ENCODE measurements at regions not wholly inside any gene's neighbourhood (a gene's known extent, or its start where the extent isn't known, plus 50 kb on each side); places are given as distances from the start of the nearest gene placed in this dataset.

DNA sequence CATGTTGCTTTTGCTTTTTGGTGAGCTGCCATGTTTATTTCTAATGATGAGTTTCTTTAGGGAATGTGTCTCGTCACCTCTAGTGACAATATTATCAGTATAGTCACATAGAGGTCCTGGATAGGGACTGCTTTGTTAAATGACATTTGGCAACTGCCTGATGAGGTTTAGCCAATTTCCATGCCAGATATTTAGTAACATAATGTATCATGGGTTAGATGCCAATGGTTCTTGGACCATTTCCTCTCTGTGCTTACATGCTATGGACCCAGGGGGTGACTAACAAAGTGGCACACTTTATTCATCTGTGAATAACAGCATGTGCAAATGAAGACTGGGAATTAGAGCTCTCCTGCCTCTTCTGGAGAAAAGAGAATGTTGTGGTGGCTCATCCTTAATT lies 56.2 kb upstream of the RAB27B start:
- Histone ChIP-seq H3K36me3 (ENCODE audit: control insufficient read depth in 2 of 4, insufficient read depth in 4 of 4, low read length in 3 of 4) (no peaks in the 10 kb centered on the region), H4K5ac (ENCODE audit: insufficient read length, low read depth, low read length) (no peak overlapping the region), H4K91ac (replicated peaks; ENCODE audit: insufficient read length, low read length) (no peak overlapping the region), H3K27ac (ENCODE audit: low read depth, low read length) (no peak overlapping the region), H3K23ac (ENCODE audit: insufficient read length) (no peak overlapping the region), H3K18ac (ENCODE audit: extremely low read depth, low read length) (no peak overlapping the region), H2BK5ac (ENCODE audit: low read depth, low read length) (no peak overlapping the region), H3K9ac (replicated peaks in 1 of 4; ENCODE audit: extremely low read depth in 1 of 4, low read depth in 3 of 4, low read length in 3 of 4) (no peak overlapping the region), H2BK12ac (ENCODE audit: low read depth, low read length) (no peak overlapping the region), H3K79me1 (ENCODE audit: low read depth, low read length) (no peaks in the 10 kb centered on the region), H3K14ac (ENCODE audit: insufficient read length) (no peak overlapping the region), H2AK5ac (ENCODE audit: low read depth, low read length) (no peak overlapping the region), H3K4me1 (replicated peaks in 1 of 4; ENCODE audit: control insufficient read depth in 3 of 4, insufficient read depth in 4 of 4, low read length in 3 of 4) (no peaks in the 10 kb centered on the region), H4K8ac (ENCODE audit: extremely low read depth, insufficient read depth, low read length) (no peak overlapping the region), H3K23me2 (ENCODE audit: low read depth, low read length) (no peaks in the 10 kb centered on the region; the same call in 1 of the 2 replicates), H2AFZ (ENCODE audit: low read length) (no peak overlapping the region), H3K4me3 (ENCODE audit: extremely low read depth in 1 of 4, insufficient read depth in 2 of 4, low read depth in 3 of 4, low read length in 4 of 4) (no peak overlapping the region), H2BK120ac (replicated peaks; ENCODE audit: low read depth, low read length) (no peak overlapping the region), H3K4ac (replicated peaks; ENCODE audit: insufficient read length, low read depth, low read length) (no peak overlapping the region), H3K56ac (replicated peaks; ENCODE audit: insufficient read length, low read depth, low read length) (no peak overlapping the region), H3K27me3 (replicated peaks in 1 of 4; ENCODE audit: control insufficient read depth in 3 of 4, extremely low read depth in 1 of 4, insufficient read depth in 3 of 4, low read length in 3 of 4) (no peaks in the 10 kb centered on the region), H2BK15ac (ENCODE audit: low read length) (no peak overlapping the region), H2BK20ac (ENCODE audit: low read length) (no peak overlapping the region), H4K20me1 (replicated peaks in 1 of 2; ENCODE audit: control insufficient read depth in 1 of 2, insufficient read depth in 2 of 2, low read length in 2 of 2) (no peaks in the 10 kb centered on the region), H3K4me2 (ENCODE audit: insufficient read depth in 1 of 2, low read depth in 2 of 2, low read length in 2 of 2) (no peak overlapping the region), H3K79me2 (ENCODE audit: control insufficient read depth in 1 of 2, insufficient read depth in 2 of 2, low read length in 2 of 2) (no peaks in the 10 kb centered on the region), H3K9me3 (ENCODE audit: insufficient read depth in 2 of 2, low read depth in 1 of 2, low read length in 1 of 2) (no peaks in the 10 kb centered on the region)
- WGBS, 2 experiments (ENCODE audit: extremely low coverage in 1 of 2, insufficient coverage in 1 of 2, insufficient read length in 1 of 2, insufficient replicate concordance in 2 of 2, low coverage in 1 of 2, low lambda C conversion rate in 2 of 2, missing lambda C conversion rate in 1 of 2) = 93% methylated on average over 1 of the region's 1 CpG; no CpG with 5 or more reads in 1 of the 2 experiments
- FAIRE-seq = no peak
- ChIA-PET CTCF (ENCODE audit: partially characterized antibody) (no interaction called here), POLR2A (ENCODE audit: partially characterized antibody) (no interaction called here)
- no peak for DNase-seq (ENCODE audit: low read depth in 1 of 2, low spot score in 2 of 2)
- TF ChIP-seq RAD21 (IDR thresholded peaks at IDR 0.05 in 1 of 2, conservative IDR thresholded peaks at IDR 0.05 in 1 of 2; ENCODE audit: low read depth in 2 of 2, low read length in 2 of 2) (no peak), RBBP5 (IDR thresholded peaks at IDR 0.05; ENCODE audit: borderline replicate concordance, low read depth, low read length) (no peak), POLR2A (IDR thresholded peaks at IDR 0.05; ENCODE audit: control extremely low read depth in 1 of 2, low read depth in 2 of 2, low read length in 2 of 2) (no peak), RFX5 (IDR thresholded peaks at IDR 0.05; ENCODE audit: borderline replicate concordance, low read depth, low read length) (no peak), GABPA (IDR thresholded peaks at IDR 0.05; ENCODE audit: borderline replicate concordance, insufficient read depth, low read length) (no peak), TEAD4 (IDR thresholded peaks at IDR 0.05; ENCODE audit: low read depth, low read length) (no peak), NRF1 (IDR thresholded peaks at IDR 0.05; ENCODE audit: low read depth, low read length) (no peak), EZH2 (IDR thresholded peaks at IDR 0.05; ENCODE audit: low read depth, low read length, severe bottlenecking) (no peak), SP2 (IDR thresholded peaks at IDR 0.05; ENCODE audit: low read length) (no peak), EP300 (IDR thresholded peaks at IDR 0.05; ENCODE audit: borderline replicate concordance in 1 of 2, low read depth in 2 of 2, low read length in 2 of 2) (no peak), POLR2AphosphoS5 (IDR thresholded peaks at IDR 0.05; ENCODE audit: low read depth, low read length) (no peak), PHF8 (conservative IDR thresholded peaks at IDR 0.05; ENCODE audit: low read depth, low read length) (no peak)
- TF ChIP-seq, protein P1, sequence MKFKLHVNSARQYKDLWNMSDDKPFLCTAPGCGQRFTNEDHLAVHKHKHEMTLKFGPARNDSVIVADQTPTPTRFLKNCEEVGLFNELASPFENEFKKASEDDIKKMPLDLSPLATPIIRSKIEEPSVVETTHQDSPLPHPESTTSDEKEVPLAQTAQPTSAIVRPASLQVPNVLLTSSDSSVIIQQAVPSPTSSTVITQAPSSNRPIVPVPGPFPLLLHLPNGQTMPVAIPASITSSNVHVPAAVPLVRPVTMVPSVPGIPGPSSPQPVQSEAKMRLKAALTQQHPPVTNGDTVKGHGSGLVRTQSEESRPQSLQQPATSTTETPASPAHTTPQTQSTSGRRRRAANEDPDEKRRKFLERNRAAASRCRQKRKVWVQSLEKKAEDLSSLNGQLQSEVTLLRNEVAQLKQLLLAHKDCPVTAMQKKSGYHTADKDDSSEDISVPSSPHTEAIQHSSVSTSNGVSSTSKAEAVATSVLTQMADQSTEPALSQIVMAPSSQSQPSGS (IDR thresholded peaks at IDR 0.05; ENCODE audit: low read length) = no peak

Data from H1 (cell line).